ENCODE measurements at regions not wholly inside any gene's neighbourhood (a gene's known extent, or its start where the extent isn't known, plus 50 kb on each side); places are given as distances from the start of the nearest gene placed in this dataset.

- Histone ChIP-seq H3K9me3 (ENCODE audit: control insufficient read depth in 2 of 2, low read length in 2 of 2) (peaks cover 4 to 12% of the 10 kb centered on the region in 2 donors), H3K27me3 (ENCODE audit: control insufficient read depth in 1 of 2, insufficient read depth in 2 of 2, low read length in 2 of 2) (no peaks in the 10 kb centered on the region), H3K27ac (ENCODE audit: low read length) (no peak overlapping the region), H3K4me3 (ENCODE audit: low read length in 2 of 2) (no peak overlapping the region), H3K36me3 (ENCODE audit: control insufficient read depth in 2 of 2, insufficient read depth in 2 of 2, low read length in 2 of 2) (no peaks in the 10 kb centered on the region), H3K9ac (ENCODE audit: low read length in 2 of 2) (no peak overlapping the region), H3K4me1 (ENCODE audit: control insufficient read depth, insufficient read depth, low read length) (no peaks in the 10 kb centered on the region)
These were observed 380.6 kb downstream of the TSN start for GRCh38 chr2:122136056-122136455.

GRCh38 chr2:122138561-122138960 is 383.1 kb downstream of the TSN start:
- Histone ChIP-seq H3K27ac (ENCODE audit: low read length) (no peak overlapping the region), H3K4me1 (ENCODE audit: control insufficient read depth, insufficient read depth, low read length) (no peaks in the 10 kb centered on the region), H3K9me3 (ENCODE audit: control insufficient read depth in 2 of 2, low read length in 2 of 2) (peaks cover 0 to 4% of the 10 kb centered on the region in 2 donors), H3K27me3 (ENCODE audit: control insufficient read depth in 1 of 2, insufficient read depth in 2 of 2, low read length in 2 of 2) (no peaks in the 10 kb centered on the region), H3K4me3 (ENCODE audit: low read length in 2 of 2) (no peak overlapping the region), H3K9ac (ENCODE audit: low read length in 2 of 2) (no peak overlapping the region), H3K36me3 (ENCODE audit: control insufficient read depth in 2 of 2, insufficient read depth in 2 of 2, low read length in 2 of 2) (no peaks in the 10 kb centered on the region)

DNA sequence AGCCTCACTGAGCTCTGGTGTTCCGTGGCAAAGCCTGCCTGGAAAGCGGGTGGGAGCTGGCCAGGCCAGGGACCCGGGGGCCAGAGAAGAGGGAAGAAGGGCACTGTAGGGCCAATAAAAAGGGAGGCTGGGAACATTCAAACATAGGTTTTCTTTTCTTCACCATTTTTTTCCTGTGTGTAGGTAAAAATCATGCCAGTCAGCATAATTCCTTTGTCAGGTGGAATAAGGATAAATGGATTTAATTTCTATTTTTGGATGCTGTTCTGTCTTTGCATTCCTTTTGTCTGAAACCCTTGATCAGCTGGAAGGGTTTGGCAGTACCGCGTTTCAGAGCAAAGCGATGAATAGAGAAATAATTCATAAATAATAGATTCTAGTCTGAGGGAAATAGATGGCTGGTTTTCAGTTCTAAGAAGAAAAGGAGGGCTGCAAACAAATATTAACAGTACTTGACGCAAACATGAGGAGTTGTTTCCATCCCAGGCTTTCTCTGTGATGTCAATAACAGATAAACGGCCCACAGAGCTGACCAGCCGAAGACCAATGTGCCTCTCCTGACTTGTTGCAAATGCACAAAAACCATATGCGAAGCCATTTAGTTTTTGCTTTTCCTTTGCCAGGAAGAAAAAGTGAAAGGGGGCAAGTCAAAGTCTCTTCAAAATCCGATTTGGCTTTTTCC is 384.4 kb downstream of the TSN start:
- Histone ChIP-seq H3K36me3 (ENCODE audit: control insufficient read depth in 2 of 2, insufficient read depth in 2 of 2, low read length in 2 of 2) (no peaks in the 10 kb centered on the region), H3K4me1 (ENCODE audit: control insufficient read depth, insufficient read depth, low read length) (no peaks in the 10 kb centered on the region), H3K4me3 (ENCODE audit: low read length in 2 of 2) (no peak overlapping the region), H3K9ac (ENCODE audit: low read length in 2 of 2) (no peak overlapping the region), H3K27me3 (ENCODE audit: control insufficient read depth in 1 of 2, insufficient read depth in 2 of 2, low read length in 2 of 2) (no peaks in the 10 kb centered on the region), H3K9me3 (ENCODE audit: control insufficient read depth in 2 of 2, low read length in 2 of 2) (peaks cover 0 to 4% of the 10 kb centered on the region in 2 donors), H3K27ac (ENCODE audit: low read length) (no peak overlapping the region)

GRCh38 chr2:122144884-122145283 is 389.4 kb downstream of the TSN start:
- H3K9me3 ChIP-seq (ENCODE audit: control insufficient read depth in 2 of 2, low read length in 2 of 2) = no peaks in the 10 kb centered on the region
- no peak overlapping the region for H3K4me3 ChIP-seq (ENCODE audit: low read length in 2 of 2)
- no peak overlapping the region for H3K27ac ChIP-seq (ENCODE audit: low read length)
- no peaks in the 10 kb centered on the region for H3K36me3 ChIP-seq (ENCODE audit: control insufficient read depth in 2 of 2, insufficient read depth in 2 of 2, low read length in 2 of 2)
- no peaks in the 10 kb centered on the region for H3K27me3 ChIP-seq (ENCODE audit: control insufficient read depth in 1 of 2, insufficient read depth in 2 of 2, low read length in 2 of 2)
- no peaks in the 10 kb centered on the region for H3K4me1 ChIP-seq (ENCODE audit: control insufficient read depth, insufficient read depth, low read length)
- no peak overlapping the region for H3K9ac ChIP-seq (ENCODE audit: low read length in 2 of 2)

DNA sequence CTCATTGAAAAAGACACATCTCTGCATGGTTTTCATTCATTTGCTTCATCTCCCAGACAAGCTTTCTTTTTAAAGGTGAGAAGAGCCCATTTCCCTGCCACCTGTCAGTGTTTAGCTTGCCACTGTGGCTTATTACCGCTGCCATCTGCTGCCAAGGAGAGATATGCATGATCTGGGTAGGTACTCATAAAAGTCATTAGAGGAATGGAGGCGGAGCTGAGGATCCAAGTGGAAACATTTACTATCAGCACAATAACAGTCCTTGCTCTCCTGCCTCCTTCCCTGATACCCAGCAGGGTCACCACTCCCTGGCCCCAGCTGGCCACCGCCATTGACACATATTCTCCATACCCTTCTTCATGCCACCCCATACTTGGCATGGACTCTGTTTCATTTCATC is 390.4 kb downstream of the TSN start:
- no peaks in the 10 kb centered on the region for H3K27me3 ChIP-seq (ENCODE audit: control insufficient read depth in 1 of 2, insufficient read depth in 2 of 2, low read length in 2 of 2)
- no peak overlapping the region for H3K9ac ChIP-seq (ENCODE audit: low read length in 2 of 2)
- no peaks in the 10 kb centered on the region for H3K4me1 ChIP-seq (ENCODE audit: control insufficient read depth, insufficient read depth, low read length)
- no peak overlapping the region for H3K4me3 ChIP-seq (ENCODE audit: low read length in 2 of 2)
- no peak overlapping the region for H3K27ac ChIP-seq (ENCODE audit: low read length)
- no peaks in the 10 kb centered on the region for H3K9me3 ChIP-seq (ENCODE audit: control insufficient read depth in 2 of 2, low read length in 2 of 2)
- no peaks in the 10 kb centered on the region for H3K36me3 ChIP-seq (ENCODE audit: control insufficient read depth in 2 of 2, insufficient read depth in 2 of 2, low read length in 2 of 2)

DNA sequence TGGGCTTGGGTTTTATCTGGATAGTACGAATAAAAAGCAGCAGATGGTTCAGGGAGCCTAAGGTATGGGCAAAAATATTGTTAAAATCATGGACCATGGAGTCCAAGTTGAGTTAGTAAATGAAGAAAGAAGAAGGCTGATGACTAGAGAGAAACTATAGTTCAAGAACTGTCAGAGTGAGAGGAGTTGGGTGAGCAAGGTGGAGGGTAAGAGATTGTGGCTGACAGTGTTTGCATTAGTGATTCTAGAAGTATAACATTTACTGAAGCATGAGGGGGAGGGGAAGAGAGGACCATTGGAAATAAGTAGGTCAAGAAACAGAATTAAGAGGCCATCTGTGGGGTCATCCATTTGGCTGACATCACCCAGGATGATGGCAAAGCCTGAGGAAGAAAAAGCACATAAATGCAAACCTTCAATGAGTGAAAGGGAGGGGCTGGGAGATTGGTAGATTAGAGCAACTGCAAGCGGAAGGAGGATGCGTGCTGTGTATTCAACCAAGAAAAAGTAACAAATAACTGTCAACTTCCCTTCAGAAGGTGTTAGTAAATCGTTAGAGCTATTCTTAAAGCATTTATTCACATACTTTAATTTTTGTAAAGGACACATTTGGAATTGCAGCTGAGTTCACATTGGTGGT is 392.8 kb downstream of the TSN start:
- Histone ChIP-seq H3K27me3 (ENCODE audit: control insufficient read depth in 1 of 2, insufficient read depth in 2 of 2, low read length in 2 of 2) (no peaks in the 10 kb centered on the region), H3K9ac (ENCODE audit: low read length in 2 of 2) (no peak overlapping the region), H3K36me3 (ENCODE audit: control insufficient read depth in 2 of 2, insufficient read depth in 2 of 2, low read length in 2 of 2) (no peaks in the 10 kb centered on the region), H3K4me3 (ENCODE audit: low read length in 2 of 2) (no peak overlapping the region), H3K27ac (ENCODE audit: low read length) (no peak overlapping the region), H3K4me1 (ENCODE audit: control insufficient read depth, insufficient read depth, low read length) (no peaks in the 10 kb centered on the region), H3K9me3 (ENCODE audit: control insufficient read depth in 2 of 2, low read length in 2 of 2) (no peaks in the 10 kb centered on the region)

DNA sequence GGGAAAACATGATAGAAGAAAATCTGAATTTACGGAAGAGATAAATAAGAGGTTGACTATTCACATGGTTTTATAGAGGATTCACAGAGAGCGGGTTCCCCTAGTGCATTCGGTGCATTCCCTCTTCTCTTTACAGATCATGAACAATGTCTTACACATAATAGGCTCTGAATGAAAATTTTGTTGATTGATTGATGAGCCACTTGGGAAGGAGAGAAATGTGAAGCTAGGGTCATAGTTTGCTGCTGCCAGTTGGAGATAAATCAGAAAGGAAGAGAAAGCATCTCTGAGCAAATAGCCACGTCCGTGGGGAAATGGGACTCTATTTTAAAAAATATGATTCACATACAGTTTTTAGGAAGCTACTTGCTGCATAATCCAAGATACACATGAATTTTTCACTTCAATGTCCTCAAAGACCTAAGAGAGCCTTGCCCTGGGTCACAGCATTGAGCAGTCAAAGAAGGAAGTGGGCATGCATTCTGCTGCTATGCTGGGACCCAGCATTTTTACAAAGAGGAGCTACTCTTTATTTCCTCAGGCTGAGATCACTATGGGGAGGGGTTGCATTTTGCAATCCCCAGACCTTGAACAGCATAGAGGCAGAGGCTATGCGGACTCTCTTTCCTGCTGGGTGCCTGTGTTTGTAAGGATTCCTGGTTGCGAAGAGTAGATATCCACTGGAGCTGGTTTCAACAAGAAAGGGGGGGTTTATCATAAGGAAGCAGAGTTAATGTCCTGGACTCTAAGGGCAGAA is 395.3 kb downstream of the TSN start:
- Histone ChIP-seq H3K9me3 (ENCODE audit: control insufficient read depth in 2 of 2, low read length in 2 of 2) (no peaks in the 10 kb centered on the region), H3K36me3 (ENCODE audit: control insufficient read depth in 2 of 2, insufficient read depth in 2 of 2, low read length in 2 of 2) (no peaks in the 10 kb centered on the region), H3K9ac (ENCODE audit: low read length in 2 of 2) (no peak overlapping the region), H3K4me1 (ENCODE audit: control insufficient read depth, insufficient read depth, low read length) (no peaks in the 10 kb centered on the region), H3K27ac (ENCODE audit: low read length) (no peak overlapping the region), H3K27me3 (ENCODE audit: control insufficient read depth in 1 of 2, insufficient read depth in 2 of 2, low read length in 2 of 2) (no peaks in the 10 kb centered on the region), H3K4me3 (ENCODE audit: low read length in 2 of 2) (no peak overlapping the region)

GRCh38 chr2:122152571-122152970 is 397.1 kb downstream of the TSN start:
- no peak overlapping the region for H3K4me3 ChIP-seq (ENCODE audit: low read length in 2 of 2)
- no peaks in the 10 kb centered on the region for H3K9me3 ChIP-seq (ENCODE audit: control insufficient read depth in 2 of 2, low read length in 2 of 2)
- H3K4me1 ChIP-seq (ENCODE audit: control insufficient read depth, insufficient read depth, low read length) = no peaks in the 10 kb centered on the region
- no peak overlapping the region for H3K27ac ChIP-seq (ENCODE audit: low read length)
- H3K36me3 ChIP-seq (ENCODE audit: control insufficient read depth in 2 of 2, insufficient read depth in 2 of 2, low read length in 2 of 2) = no peaks in the 10 kb centered on the region
- no peak overlapping the region for H3K9ac ChIP-seq (ENCODE audit: low read length in 2 of 2)
- no peaks in the 10 kb centered on the region for H3K27me3 ChIP-seq (ENCODE audit: control insufficient read depth in 1 of 2, insufficient read depth in 2 of 2, low read length in 2 of 2)

GRCh38 chr2:122156176-122156890 is 400.9 kb downstream of the TSN start:
- Histone ChIP-seq H3K27ac (ENCODE audit: low read length) (no peak overlapping the region), H3K27me3 (ENCODE audit: control insufficient read depth in 1 of 2, insufficient read depth in 2 of 2, low read length in 2 of 2) (no peaks in the 10 kb centered on the region), H3K36me3 (ENCODE audit: control insufficient read depth in 2 of 2, insufficient read depth in 2 of 2, low read length in 2 of 2) (no peaks in the 10 kb centered on the region)

GRCh38 chr2:122157158-122157557 is 401.7 kb downstream of the TSN start:
- no peaks in the 10 kb centered on the region for H3K9me3 ChIP-seq (ENCODE audit: control insufficient read depth in 2 of 2, low read length in 2 of 2)
- H3K27me3 ChIP-seq (ENCODE audit: control insufficient read depth in 1 of 2, insufficient read depth in 2 of 2, low read length in 2 of 2) = no peaks in the 10 kb centered on the region

More at GRCh38 chr2:122156176-122156890, 400.9 kb downstream of the TSN start:
- Histone ChIP-seq H3K4me1 (ENCODE audit: control insufficient read depth, insufficient read depth, low read length) (no peaks in the 10 kb centered on the region), H3K9ac (ENCODE audit: low read length in 2 of 2) (no peak overlapping the region), H3K4me3 (ENCODE audit: low read length in 2 of 2) (no peak overlapping the region), H3K9me3 (ENCODE audit: control insufficient read depth in 2 of 2, low read length in 2 of 2) (no peaks in the 10 kb centered on the region)

More at GRCh38 chr2:122157158-122157557, 401.7 kb downstream of the TSN start:
- no peak overlapping the region for H3K27ac ChIP-seq (ENCODE audit: low read length)
- no peaks in the 10 kb centered on the region for H3K4me1 ChIP-seq (ENCODE audit: control insufficient read depth, insufficient read depth, low read length)
- no peak overlapping the region for H3K4me3 ChIP-seq (ENCODE audit: low read length in 2 of 2)
- no peaks in the 10 kb centered on the region for H3K36me3 ChIP-seq (ENCODE audit: control insufficient read depth in 2 of 2, insufficient read depth in 2 of 2, low read length in 2 of 2)
- H3K9ac ChIP-seq (ENCODE audit: low read length in 2 of 2) = no peak overlapping the region

Measured in stomach smooth muscle (tissue), 2 donors.